HG03175 (cell line): ENCODE measurements at regions not wholly inside any gene's neighbourhood (a gene's known extent, or its start where the extent isn't known, plus 50 kb on each side); places are given as distances from the start of the nearest gene placed in this dataset.

Experiments
- ATAC-seq: cut with Tn5 transposase; IDR thresholded peaks from one replicate; pipeline ENCODE4 v1.9.1; 2021; ENCODE audit warnings: mild to moderate bottlenecking, moderate library complexity; ENCODE audit not compliant: unreplicated experiment

GRCh38 chr16:73177729-73178295, 129.9 kb upstream of the ZFHX3 start:
- no peak for ATAC-seq

GRCh38 chr16:73176577-73177013, 128.7 kb upstream of the ZFHX3 start:
- no peak for ATAC-seq

DNA sequence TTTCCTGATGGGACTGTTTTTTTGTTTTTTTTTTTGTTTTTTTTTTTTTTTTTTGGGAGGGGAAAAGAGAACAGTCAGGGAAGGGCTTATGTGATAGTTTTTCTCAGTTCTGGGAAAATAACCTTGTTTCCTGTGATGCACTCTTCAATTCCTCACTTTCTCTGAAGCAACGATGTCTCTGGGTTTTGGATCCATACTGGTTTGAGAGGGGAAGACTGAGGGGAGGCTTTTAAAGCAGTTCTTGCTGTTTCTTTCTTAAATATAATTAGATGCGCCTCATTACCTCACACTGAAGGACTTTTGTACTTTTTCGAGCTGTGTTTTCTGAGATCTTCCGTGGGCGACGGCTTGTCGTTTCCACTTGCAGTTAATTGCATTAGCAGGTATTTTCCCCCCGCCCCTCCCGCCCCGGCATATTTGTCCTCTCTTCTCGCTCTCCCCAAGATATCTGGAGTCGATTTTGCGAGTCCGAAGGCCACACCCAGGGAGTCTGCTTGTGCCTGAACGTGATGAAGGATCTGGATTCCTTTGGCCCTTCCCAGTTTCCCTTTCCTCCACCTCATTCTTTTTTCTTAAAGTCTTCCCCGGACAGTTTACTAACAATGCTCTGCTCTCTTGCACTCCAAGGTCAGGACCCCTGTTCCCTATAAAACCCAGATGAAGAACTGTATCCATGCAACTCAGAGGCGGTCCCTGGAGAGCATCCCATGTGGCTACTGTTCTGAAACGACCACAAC, 125.2 kb upstream of the ZFHX3 start:
- no peak for ATAC-seq

GRCh38 chr16:73172241-73172972, 124.5 kb upstream of the ZFHX3 start:
- no peak for ATAC-seq

- ATAC-seq: no peak
Measured at GRCh38 chr16:73171901-73172240, 123.9 kb upstream of the ZFHX3 start.

GRCh38 chr16:73171380-73171779, 123.5 kb upstream of the ZFHX3 start:
- no peak for ATAC-seq

GRCh38 chr16:73170612-73171038, 122.7 kb upstream of the ZFHX3 start:
- no peak for ATAC-seq

GRCh38 chr16:73166947-73167550, 119.1 kb upstream of the ZFHX3 start:
- no peak for ATAC-seq

DNA sequence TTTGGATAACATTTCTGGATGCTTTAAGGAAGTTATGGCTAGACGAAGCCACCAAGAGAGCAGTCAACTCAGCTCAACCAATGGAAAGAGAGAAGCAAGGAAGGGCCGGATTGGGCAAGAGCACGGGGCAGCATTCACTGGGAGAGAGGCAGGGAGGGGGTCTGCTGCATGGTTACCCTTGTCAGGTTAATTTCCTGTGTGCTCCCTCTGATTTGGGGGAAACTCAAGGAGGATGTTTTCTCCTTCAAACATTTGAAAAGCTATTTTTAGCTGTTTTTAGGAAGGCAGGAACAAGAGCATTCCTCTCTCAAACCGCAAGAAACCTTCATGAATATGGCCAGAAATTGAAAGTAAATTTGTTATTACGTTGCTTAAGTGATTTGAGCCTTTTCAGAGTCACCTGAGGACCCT, 118.5 kb upstream of the ZFHX3 start:
- ATAC-seq: no peak

DNA sequence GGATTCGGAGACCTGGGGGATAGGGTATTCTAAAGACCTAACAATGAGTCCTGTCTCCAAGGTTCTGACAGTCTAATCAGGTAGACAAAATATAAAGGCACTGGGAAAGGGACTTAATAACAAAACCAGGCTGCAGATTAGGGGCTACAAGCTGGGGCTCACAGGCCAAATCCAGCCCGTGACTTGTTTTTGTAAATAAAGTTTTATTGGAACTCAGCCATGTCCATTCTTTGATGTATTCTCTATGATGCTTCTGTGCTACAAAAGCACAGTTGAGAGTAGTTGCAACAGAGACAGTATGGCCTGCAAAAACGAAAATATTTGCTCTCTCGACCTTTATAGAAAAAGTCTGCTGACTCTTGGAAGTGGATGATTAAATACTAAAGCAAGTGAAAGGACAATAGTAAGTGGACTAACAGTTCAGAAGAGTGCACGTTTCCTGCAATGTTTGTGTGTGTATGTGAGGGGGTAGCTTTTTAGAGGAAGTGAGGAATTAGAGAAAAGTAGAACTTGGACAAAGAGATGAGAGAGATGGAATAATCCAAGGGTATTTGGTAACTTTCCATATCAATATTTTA, 115.4 kb upstream of the ZFHX3 start:
- ATAC-seq: no peak

- ATAC-seq: no peak
Measured at GRCh38 chr16:73161977-73162376, 114.0 kb upstream of the ZFHX3 start.

- ATAC-seq: no peak
Measured at GRCh38 chr16:73159296-73159695, 111.4 kb upstream of the ZFHX3 start.

DNA sequence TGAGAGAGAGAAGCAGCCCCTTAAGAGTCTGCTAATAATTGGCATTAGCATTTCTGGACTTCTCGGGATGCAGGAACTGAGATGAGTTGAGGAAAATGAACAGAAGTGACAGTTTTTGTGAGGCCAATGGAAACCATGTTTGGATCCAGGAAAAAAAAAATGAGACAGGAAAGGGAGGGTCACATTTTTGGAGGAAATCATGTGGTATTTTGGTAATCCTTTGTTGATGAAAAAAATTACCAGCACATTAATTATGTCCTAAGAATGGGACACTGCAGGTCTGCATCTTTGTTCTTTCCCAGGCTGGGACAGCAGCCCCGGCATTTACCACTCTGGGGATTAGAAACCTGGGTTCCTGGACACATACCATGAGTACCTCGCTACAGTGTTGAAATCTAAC, 109.9 kb upstream of the ZFHX3 start:
- ATAC-seq: no peak

DNA sequence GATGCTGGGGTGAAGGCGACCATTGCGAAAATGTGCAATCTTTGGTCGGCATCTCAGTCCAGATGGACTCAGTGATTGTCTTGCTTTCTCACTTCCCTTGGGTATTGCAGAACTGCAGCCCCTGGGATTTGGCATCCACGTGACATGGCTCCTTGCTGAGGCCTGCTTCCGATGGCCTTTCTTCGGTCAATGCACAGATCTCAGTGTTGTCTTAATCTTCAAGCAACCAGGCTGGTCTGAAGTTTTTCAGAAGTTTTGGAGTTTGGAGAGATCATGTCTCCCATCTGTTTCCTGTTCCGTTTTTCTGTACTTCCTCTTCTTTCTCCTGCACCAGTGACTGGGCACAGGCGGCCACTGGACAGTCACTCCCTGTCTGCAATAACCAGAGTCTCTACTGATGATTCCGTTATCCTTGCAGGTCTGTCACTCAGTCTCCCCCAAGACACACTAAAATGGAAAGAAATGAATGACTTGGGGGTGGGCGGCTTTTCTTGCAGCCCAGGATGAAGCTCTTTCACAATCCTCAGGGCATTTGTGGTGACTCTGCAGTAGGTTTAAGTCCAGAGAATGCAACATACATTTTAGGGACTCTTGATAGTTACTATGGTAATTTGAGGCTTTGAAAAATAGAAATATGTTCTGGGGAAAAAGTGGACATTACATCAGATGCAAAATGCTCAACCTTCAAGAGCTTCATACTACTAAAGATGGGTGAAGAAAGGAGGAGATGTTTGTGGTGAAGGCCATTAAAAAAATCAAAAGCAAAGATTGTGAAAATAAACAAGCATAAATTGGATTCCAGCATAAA, 106.3 kb upstream of the ZFHX3 start:
- ATAC-seq: no peak

DNA sequence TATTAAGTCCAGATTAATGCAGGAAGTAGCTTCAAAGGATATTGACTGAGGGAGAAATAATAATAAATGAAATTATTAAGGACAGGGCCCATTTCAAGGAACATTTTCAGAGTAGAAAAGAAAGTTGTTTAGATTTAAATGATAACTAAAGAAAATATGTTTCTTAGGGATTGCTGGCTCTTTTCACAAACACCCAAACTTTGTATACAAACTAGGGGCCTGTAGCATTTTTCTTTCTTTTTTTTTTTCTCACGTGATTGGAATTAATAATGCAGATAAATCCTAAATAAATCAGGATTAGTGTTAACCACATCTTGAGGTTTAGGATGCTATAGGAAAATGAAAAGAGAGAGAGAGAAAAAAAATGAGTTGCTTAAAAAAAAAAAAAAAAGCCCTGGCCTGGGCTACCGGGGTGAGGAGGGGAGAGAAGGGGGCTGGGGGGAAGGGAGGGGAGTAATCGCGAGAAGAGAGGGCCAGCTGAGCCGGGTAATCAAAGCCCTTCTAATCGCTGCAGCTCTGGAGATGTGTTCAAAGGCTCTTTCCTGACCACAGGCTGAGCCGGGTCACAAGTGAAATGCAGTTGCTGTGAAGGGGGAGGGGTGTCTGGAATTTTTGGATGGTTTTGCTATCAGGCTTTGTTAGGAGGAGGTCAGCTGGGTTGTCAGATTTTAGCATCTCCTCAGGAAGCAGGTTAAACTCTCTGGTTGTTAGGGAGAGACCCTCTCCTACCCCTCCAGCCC, 104.6 kb upstream of the ZFHX3 start:
- ATAC-seq: no peak

- no peak for ATAC-seq
Measured at GRCh38 chr16:73151941-73152340, 104.0 kb upstream of the ZFHX3 start.

DNA sequence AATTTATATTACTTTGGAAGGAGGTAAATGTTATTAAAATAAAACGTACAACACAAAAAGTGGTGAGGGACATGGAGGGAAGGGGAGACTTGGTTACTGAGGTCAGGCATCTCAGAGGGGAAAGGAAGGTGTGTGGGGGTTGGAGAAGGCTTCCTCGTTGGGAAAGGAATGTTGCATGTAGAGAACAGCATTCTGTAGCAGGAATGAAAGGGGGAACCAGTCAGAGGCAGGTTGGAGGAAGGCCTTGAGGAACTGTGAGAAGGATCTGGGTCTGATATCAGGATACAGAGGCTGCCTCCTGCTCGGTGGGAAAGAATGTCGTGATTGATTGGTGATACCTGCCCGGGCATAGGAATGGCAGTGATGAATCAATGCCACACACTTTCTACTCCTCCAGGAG, 103.3 kb upstream of the ZFHX3 start:
- ATAC-seq: no peak

- ATAC-seq: no peak
Measured at GRCh38 chr16:73150786-73151185, 102.9 kb upstream of the ZFHX3 start.

DNA sequence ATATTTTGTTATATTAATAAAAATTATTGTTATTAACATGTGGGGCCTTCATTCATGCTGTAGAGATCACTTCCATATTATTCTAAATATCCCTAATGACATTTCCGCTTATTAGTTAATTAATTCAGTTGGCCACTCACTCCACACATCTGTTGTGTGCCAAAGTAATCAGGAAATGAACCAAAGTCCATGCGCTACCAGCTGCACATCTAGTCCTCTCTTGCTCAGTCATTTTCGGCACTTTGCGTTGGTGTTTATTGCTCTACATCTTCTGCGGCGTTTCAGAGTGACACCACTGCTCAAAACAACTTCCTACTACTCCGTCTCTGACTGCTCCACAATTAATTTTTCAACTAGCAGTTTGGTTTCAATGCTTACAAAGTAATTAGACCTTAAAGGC, 101.4 kb upstream of the ZFHX3 start:
- no peak for ATAC-seq

DNA sequence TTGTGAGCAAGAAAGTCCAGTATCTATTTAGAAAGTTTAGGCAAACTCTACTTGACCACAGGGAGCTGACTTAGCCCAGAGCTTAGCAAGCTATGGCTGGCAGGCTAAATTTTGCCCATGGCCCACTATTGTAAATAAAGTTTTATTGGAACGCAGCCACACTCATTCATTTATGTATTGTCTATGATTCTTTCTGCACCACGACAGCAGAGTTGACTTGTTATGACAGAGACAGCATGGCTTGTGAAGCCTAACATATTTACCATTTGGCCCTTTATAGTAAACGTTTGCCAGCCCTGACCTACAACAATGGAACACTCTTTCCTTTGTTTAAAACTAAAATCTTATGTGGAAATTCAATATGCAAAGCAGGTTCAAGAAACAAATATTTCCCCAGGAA, 100.0 kb upstream of the ZFHX3 start:
- no peak for ATAC-seq
